Pancreas (tissue), 10 donors: ENCODE measurements at regions not wholly inside any gene's neighbourhood (a gene's known extent, or its start where the extent isn't known, plus 50 kb on each side); places are given as distances from the start of the nearest gene placed in this dataset.
A peak's percentile ranks its signal among the peaks of the same experiment; 100 is the strongest.

Experiments
- ATAC-seq, 4 donors: fragments of 200-7000 bp; cut with Tn5 transposase; one replicate each; pipeline versions ENCODE4 v1.8.0 to v1.9.1; 2020; ENCODE audit warnings: mild to moderate bottlenecking in 4 of 4, moderate library complexity in 4 of 4
- DNase-seq, 6 donors: peaks; one replicate each; pipeline ENCODE4 v3.0.0-alpha.2; 2020
- FAIRE-seq: peaks from 2 replicates; lab custom pipeline; 2012; peaks lifted over from hg19 to GRCh38; lab: Jason Lieb, UNC
- H3K27ac ChIP-seq, 4 donors: fragments of 200-600 bp; sonication (generic); 1 replicate in 3 of 4; 2 replicates in 1 of 4; pipeline versions ENCODE4 v1.5.0 to v1.8.0; 2020
- H3K27me3 ChIP-seq, 4 donors: fragments of 200-600 bp; one replicate each; pipeline ENCODE4 v1.8.0; 2021
- H3K36me3 ChIP-seq, 3 donors: fragments of 200-600 bp; sonication (generic) in 1 of 3; one replicate each; pipeline versions ENCODE4 v1.5.0 to v1.8.0; 2020 to 2021
- H3K4me1 ChIP-seq, 3 donors: fragments of 200-600 bp; one replicate each; pipeline ENCODE4 v1.8.0; 2021
- H3K4me3 ChIP-seq, 4 donors: fragments of 200-600 bp; sonication (generic) in 2 of 4; one replicate each; pipeline versions ENCODE4 v1.5.0 to v1.8.0; 2020 to 2021
- H3K9me3 ChIP-seq, 4 donors: fragments of 200-600 bp; one replicate each; pipeline ENCODE4 v1.8.0; 2021
- CTCF ChIP-seq, 4 donors: fragments of 200-600 bp; sonication (generic) in 3 of 4; IDR thresholded peaks; one replicate each; pipeline versions ENCODE4 v1.5.0 to v1.8.0; 2021; ENCODE audit warnings: antibody characterized with exemption in 4 of 4
- WGBS, 2 donors: extraction: QIAGEN DNeasy Blood & Tissue Kit; methylation state at CpG; one replicate each; pipeline ENCODE4 v1.1.7; 2013; 5-methylcytosine and 5-hydroxymethylcytosine counted together
- intact Hi-C, 3 donors: fragments of 100-400 bp; cut with DNase I; formaldehyde crosslinking; loops; one replicate each; pipeline versions ENCODE4 v1.11.1 to v1.14.2; 2022
- donor health status: healthy with polysubstance abuse.
- donor health status: DM: no; HTN: no; CAD: no; lungs with moderate emphysema.
- donor health status: DM: no; HTN: no; CAD: no.
- donor health status: control.
- donor health status: control.
- donor health status: Bipolar disorder and iron deficiency.
- donor health status: DM: yes; HTN: yes; CAD: no.
- donor health status: DM: no; HTN: no; CAD: no.
- donor health status: DM: no; HTN: no; CAD: no.
- donor health status: DM: yes; HTN: yes; CAD: no.

- ATAC-seq (no peak), FAIRE-seq (no peak), DNase-seq (no peak)
- Histone ChIP-seq H3K27ac (no peak overlapping the region), H3K4me1 (no peaks in the 10 kb centered on the region), H3K27me3 (no peaks in the 10 kb centered on the region), H3K9me3 (no peaks in the 10 kb centered on the region), H3K36me3 (no peaks in the 10 kb centered on the region), H3K4me3 (no peak overlapping the region)
- no peak for TF ChIP-seq CTCF (IDR thresholded peaks at IDR 0.05)
- intact Hi-C loops = no loop called here
These were observed 65.6 kb upstream of the PCDH15 start for GRCh38 chr10:54866666-54867065.

- intact Hi-C loops = no loop called here
- Histone ChIP-seq H3K4me3 (no peak overlapping the region), H3K9me3 (no peaks in the 10 kb centered on the region), H3K27me3 (no peaks in the 10 kb centered on the region), H3K36me3 (peaks cover 0 to 2% (median 0%) of the 10 kb centered on the region in 3 donors), H3K27ac (no peak overlapping the region), H3K4me1 (no peaks in the 10 kb centered on the region)
- DNase-seq = no peak
- no peak for TF ChIP-seq CTCF (IDR thresholded peaks at IDR 0.05)
- FAIRE-seq = no peak
- no peak for ATAC-seq
- WGBS, 2 donors = 48 to 74% methylated on average over 3 of the region's 3 CpGs
These were observed 53.8 kb upstream of the PCDH15 start for GRCh38 chr10:54854843-54855242.

- H3K27me3 ChIP-seq = no peaks in the 10 kb centered on the region
- intact Hi-C loops = no loop called here
- H3K4me3 ChIP-seq = no peak overlapping the region
- 75 to 76% methylated on average over 3 of the region's 3 CpGs for WGBS, 2 donors
- no peak for ATAC-seq
- FAIRE-seq = no peak
- no peak for DNase-seq
- no peaks in the 10 kb centered on the region for H3K9me3 ChIP-seq
- TF ChIP-seq CTCF (IDR thresholded peaks at IDR 0.05) = no peak
- no peaks in the 10 kb centered on the region for H3K4me1 ChIP-seq
- peaks cover 0 to 3% (median 0%) of the 10 kb centered on the region in 3 donors for H3K36me3 ChIP-seq
- no peak overlapping the region for H3K27ac ChIP-seq
These were observed 53.4 kb upstream of the PCDH15 start for GRCh38 chr10:54854389-54854788.

GRCh38 chr10:54853883-54854282, 52.9 kb upstream of the PCDH15 start:
- FAIRE-seq (no peak), DNase-seq (peak in 1 of 6 donors; percentile 43), ATAC-seq (no peak)
- no peaks in the 10 kb centered on the region for H3K27me3 ChIP-seq
- H3K4me1 ChIP-seq = no peaks in the 10 kb centered on the region
- intact Hi-C loops = no loop called here
- H3K36me3 ChIP-seq = peaks cover 0 to 3% (median 0%) of the 10 kb centered on the region in 3 donors
- 77 to 88% methylated on average over 6 of the region's 6 CpGs for WGBS, 2 donors
- H3K9me3 ChIP-seq = no peaks in the 10 kb centered on the region
- no peak for TF ChIP-seq CTCF (IDR thresholded peaks at IDR 0.05)
- H3K4me3 ChIP-seq = no peak overlapping the region
- no peak overlapping the region for H3K27ac ChIP-seq
